A549 (cell line): ENCODE measurements at regions not wholly inside any gene's neighbourhood (a gene's known extent, or its start where the extent isn't known, plus 50 kb on each side); places are given as distances from the start of the nearest gene placed in this dataset.
"Not testable (repeated sequence)": the region's sequence is repeated elsewhere in the genome, so short reads cannot be mapped to it uniquely, and the experiment has no call there.

Experiments used
- ATAC-seq, 2 experiments: fragments of 200-7000 bp in 1 of 2; fragments of >200 bp in 1 of 2; cut with Nextera tagmentation in 1 of 2; cut with Tn5 transposase in 1 of 2; 3 replicates each; pipeline versions ENCODE4 v1.8.0 to v1.9.1; 2018 to 2020; ENCODE audit warnings: mild to moderate bottlenecking in 1 of 2, moderate library complexity in 1 of 2
- CTCF ChIA-PET: fragments of 300-600 bp; sonication (Branson Sonifier 250); formaldehyde crosslinking; extraction: SDS; loops from one replicate; lab custom pipeline; 2021; ENCODE audit warnings: antibody characterized with exemption, inconsistent platforms; lab: Yijun Ruan, JAX
- POLR2A ChIA-PET: fragments of 350-600 bp; formaldehyde crosslinking; extraction: SDS; loops from one replicate; lab custom pipeline; 2021; ENCODE audit warnings: antibody characterized with exemption, inconsistent platforms; lab: Yijun Ruan, JAX
- DNase-seq, 2 experiments: peaks; one replicate each; pipeline versions ENCODE4 v3.0.0 to v3.0.0-alpha.2; 2011 to 2016; ENCODE audit warnings: low read depth in 1 of 2, low spot score in 1 of 2
- FAIRE-seq: peaks from 2 replicates; lab custom pipeline; 2011; peaks lifted over from hg19 to GRCh38; lab: Jason Lieb, UNC
- H3K27ac ChIP-seq, 2 experiments: fragments of >200 bp; sonication (Bioruptor Twin); formaldehyde crosslinking; 3 replicates each; pipeline ENCODE4 v1.5.1; 2016 to 2017
- H3K4me1 ChIP-seq: fragments of >200 bp; sonication (Bioruptor Twin); formaldehyde crosslinking; 3 replicates; pipeline ENCODE4 v1.6.1; 2016
- H3K4me2 ChIP-seq: fragments of >200 bp; sonication (Bioruptor Twin); formaldehyde crosslinking; 3 replicates; pipeline ENCODE4 v1.6.1; 2016
- H3K4me3 ChIP-seq: fragments of >200 bp; sonication (Bioruptor Twin); formaldehyde crosslinking; 3 replicates; pipeline ENCODE4 v1.5.1; 2016
- H3K9me3 ChIP-seq: fragments of >200 bp; sonication (Bioruptor Twin); formaldehyde crosslinking; 3 replicates; pipeline ENCODE4 v1.6.1; 2016
- BHLHE40 ChIP-seq: IDR thresholded peaks from 2 replicates; pipeline ENCODE4 v1.6.1; 2012; ENCODE audit warnings: low read depth, low read length, inconsistent platforms
- CBX2 ChIP-seq: fragments of 200-600 bp; sonication (generic); IDR thresholded peaks from 2 replicates; pipeline ENCODE4 v1.6.1; 2016; ENCODE audit warnings: low read depth, mild to moderate bottlenecking, borderline replicate concordance
- EHF ChIP-seq: fragments of 250-450 bp; sonication (Bioruptor Pico); IDR thresholded peaks from 2 replicates; pipeline ENCODE4 v1.5.0; 2020; ENCODE audit warnings: mild to moderate bottlenecking
- EHMT2 ChIP-seq: fragments of 200-600 bp; sonication (generic); IDR thresholded peaks from 2 replicates; pipeline ENCODE4 v1.6.1; 2016; ENCODE audit warnings: antibody characterized with exemption, low read depth, mild to moderate bottlenecking, moderate library complexity
- EP300 ChIP-seq, 2 experiments: fragments of >200 bp; sonication (Bioruptor Twin); formaldehyde crosslinking; IDR thresholded peaks; 2 replicates in 1 of 2; 3 replicates in 1 of 2; pipeline ENCODE4 v1.6.1; 2016 to 2017
- FOSB ChIP-seq: fragments of 250-450 bp; sonication (Bioruptor Pico); IDR thresholded peaks from 2 replicates; pipeline ENCODE4 v1.5.0; 2020; ENCODE audit warnings: mild to moderate bottlenecking, moderate library complexity
- FOXS1 ChIP-seq: fragments of 250-450 bp; sonication (Bioruptor Pico); IDR thresholded peaks from 2 replicates; pipeline ENCODE4 v1.5.0; 2020; ENCODE audit warnings: mild to moderate bottlenecking, moderate library complexity
- GATA3 ChIP-seq: IDR thresholded peaks from 2 replicates; pipeline ENCODE4 v1.6.1; 2012; ENCODE audit warnings: borderline replicate concordance
- KDM1A ChIP-seq: fragments of 200-600 bp; sonication (generic); IDR thresholded peaks from 2 replicates; pipeline ENCODE4 v1.6.1; 2016; ENCODE audit warnings: low read depth, mild to moderate bottlenecking
- MAFK ChIP-seq: fragments of 450-650 bp; IDR thresholded peaks from 2 replicates; pipeline ENCODE4 v1.6.1; 2014; ENCODE audit not compliant: partially characterized antibody
- NPAS2 ChIP-seq: fragments of 250-450 bp; sonication (Bioruptor Pico); IDR thresholded peaks from 2 replicates; pipeline ENCODE4 v1.8.0; 2022; ENCODE audit warnings: mild to moderate bottlenecking, moderate library complexity, borderline replicate concordance
- POLR2A ChIP-seq: IDR thresholded peaks from 2 replicates; pipeline ENCODE4 v1.6.1; 2012; ENCODE audit warnings: mild to moderate bottlenecking, low read length
- POLR2AphosphoS2 ChIP-seq: conservative IDR thresholded peaks from 2 replicates; pipeline ENCODE4 v1.6.1; 2012; ENCODE audit warnings: low read length, improper control_type of control experiment, inconsistent platforms
- RCOR1 ChIP-seq: fragments of 150-350 bp; IDR thresholded peaks from 2 replicates; pipeline ENCODE4 v1.6.1; 2014; ENCODE audit warnings: antibody characterized with exemption, low read length, low read depth
- RNF2 ChIP-seq: fragments of 200-600 bp; sonication (generic); IDR thresholded peaks from 2 replicates; pipeline ENCODE4 v1.6.1; 2016; ENCODE audit warnings: low read depth, mild to moderate bottlenecking, antibody characterized with exemption, moderate library complexity, borderline replicate concordance
- ZC3H11A ChIP-seq: fragments of 450-650 bp; IDR thresholded peaks from 2 replicates; pipeline ENCODE4 v1.6.1; 2014; ENCODE audit warnings: antibody characterized with exemption, mild to moderate bottlenecking
- ZFP36 ChIP-seq: fragments of 450-650 bp; IDR thresholded peaks from 2 replicates; pipeline ENCODE4 v1.6.1; 2014; ENCODE audit warnings: borderline replicate concordance; ENCODE audit not compliant: partially characterized antibody
- ZSCAN20 ChIP-seq: fragments of 250-450 bp; sonication (Bioruptor Pico); IDR thresholded peaks from 2 replicates; pipeline ENCODE4 v1.8.0; 2022; ENCODE audit warnings: mild to moderate bottlenecking, moderate library complexity
- WGBS: methylation state at CpG from one replicate; pipeline ENCODE4 v1.1.6; 2017; ENCODE audit errors: missing lambda C conversion rate; 5-methylcytosine and 5-hydroxymethylcytosine counted together
- TF ChIP-seq, protein P1 (sequence below): fragments of 450-650 bp; IDR thresholded peaks from 2 replicates; pipeline ENCODE4 v1.6.1; 2014; ENCODE audit warnings: antibody characterized with exemption
- TF ChIP-seq, protein P2 (sequence below): fragments of 250-450 bp; sonication (Bioruptor Pico); IDR thresholded peaks from 2 replicates; pipeline ENCODE4 v1.5.0; 2021; ENCODE audit warnings: mild to moderate bottlenecking, moderate library complexity, borderline replicate concordance
- TF ChIP-seq, protein P3 (sequence below): fragments of 150-350 bp; IDR thresholded peaks from 2 replicates; pipeline ENCODE4 v1.6.1; 2014; ENCODE audit warnings: low read depth, mild to moderate bottlenecking, low read length
- TF ChIP-seq, protein P4 (sequence below): IDR thresholded peaks from 2 replicates; pipeline ENCODE4 v1.6.1; 2012

DNA sequence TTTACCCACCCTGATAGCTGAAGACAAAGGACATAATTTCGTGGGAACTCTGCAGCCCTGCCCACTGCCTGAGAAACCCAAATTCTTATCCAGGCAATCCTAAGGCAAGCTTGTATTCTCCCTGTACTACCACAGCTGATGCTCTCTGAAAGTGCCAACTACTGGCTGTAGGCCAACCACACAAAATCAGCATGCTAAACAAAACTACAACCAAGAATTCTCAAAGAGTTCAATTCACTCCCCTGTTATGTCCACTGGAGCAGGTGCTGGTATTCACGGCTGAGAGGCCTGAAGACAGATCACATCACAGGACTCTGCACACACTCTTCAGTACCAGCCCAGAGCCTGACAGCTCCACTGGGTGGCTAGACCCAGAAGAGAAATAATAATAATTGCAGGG is 375.9 kb upstream of the NDST4 start:
- H3K27ac ChIP-seq, result no peak overlapping the region
- DNase-seq (no peak), FAIRE-seq (no peak), ATAC-seq (no peak)
- no peak overlapping the region for H3K4me2 ChIP-seq
- WGBS, result 0% methylated on average over 1 of the region's 2 CpGs
- H3K9me3 ChIP-seq, result no peaks in the 10 kb centered on the region
- POLR2A ChIA-PET, result no interaction called here
- no peak for TF ChIP-seq NPAS2 (CRISPR knock-in tag)
- no peak for TF ChIP-seq BHLHE40
- TF ChIP-seq, protein P1, sequence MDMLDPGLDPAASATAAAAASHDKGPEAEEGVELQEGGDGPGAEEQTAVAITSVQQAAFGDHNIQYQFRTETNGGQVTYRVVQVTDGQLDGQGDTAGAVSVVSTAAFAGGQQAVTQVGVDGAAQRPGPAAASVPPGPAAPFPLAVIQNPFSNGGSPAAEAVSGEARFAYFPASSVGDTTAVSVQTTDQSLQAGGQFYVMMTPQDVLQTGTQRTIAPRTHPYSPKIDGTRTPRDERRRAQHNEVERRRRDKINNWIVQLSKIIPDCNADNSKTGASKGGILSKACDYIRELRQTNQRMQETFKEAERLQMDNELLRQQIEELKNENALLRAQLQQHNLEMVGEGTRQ, result no peak
- TF ChIP-seq KDM1A, result no peak
- TF ChIP-seq EHF, result no peak
- TF ChIP-seq FOXS1 (CRISPR knock-in tag), result no peak
- TF ChIP-seq POLR2A, result no peak
- TF ChIP-seq CBX2, result no peak
- no peak for TF ChIP-seq POLR2AphosphoS2
- TF ChIP-seq, protein P2, sequence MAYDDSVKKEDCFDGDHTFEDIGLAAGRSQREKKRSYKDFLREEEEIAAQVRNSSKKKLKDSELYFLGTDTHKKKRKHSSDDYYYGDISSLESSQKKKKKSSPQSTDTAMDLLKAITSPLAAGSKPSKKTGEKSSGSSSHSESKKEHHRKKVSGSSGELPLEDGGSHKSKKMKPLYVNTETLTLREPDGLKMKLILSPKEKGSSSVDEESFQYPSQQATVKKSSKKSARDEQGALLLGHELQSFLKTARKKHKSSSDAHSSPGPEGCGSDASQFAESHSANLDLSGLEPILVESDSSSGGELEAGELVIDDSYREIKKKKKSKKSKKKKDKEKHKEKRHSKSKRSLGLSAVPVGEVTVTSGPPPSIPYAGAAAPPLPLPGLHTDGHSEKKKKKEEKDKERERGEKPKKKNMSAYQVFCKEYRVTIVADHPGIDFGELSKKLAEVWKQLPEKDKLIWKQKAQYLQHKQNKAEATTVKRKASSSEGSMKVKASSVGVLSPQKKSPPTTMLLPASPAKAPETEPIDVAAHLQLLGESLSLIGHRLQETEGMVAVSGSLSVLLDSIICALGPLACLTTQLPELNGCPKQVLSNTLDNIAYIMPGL (CRISPR knock-in tag), result no peak
- TF ChIP-seq ZFP36, result no peak
- no peak for TF ChIP-seq EP300 (IDR thresholded peaks at IDR 0.05)
- no peaks in the 10 kb centered on the region for H3K4me1 ChIP-seq
- no peak overlapping the region for H3K4me3 ChIP-seq
- CTCF ChIA-PET, result no interaction called here

DNA sequence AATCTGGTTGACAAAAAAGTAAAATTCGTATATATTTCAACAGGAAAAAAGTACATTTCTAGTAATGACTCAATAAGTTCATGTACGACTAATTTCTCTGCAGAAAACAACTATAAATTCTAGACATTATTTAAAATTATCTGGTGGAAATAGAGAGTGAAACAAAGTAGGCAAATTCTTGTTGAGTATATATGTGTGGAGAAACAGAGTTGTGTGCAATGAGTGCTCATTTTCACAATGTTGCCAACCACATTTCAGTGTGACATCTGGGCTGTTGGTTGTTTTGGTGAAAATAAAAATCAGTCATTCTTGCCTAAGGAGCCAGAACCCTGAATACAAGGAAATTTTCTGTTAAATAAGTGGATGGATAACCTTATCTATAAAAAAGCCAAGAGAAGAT is 372.0 kb upstream of the NDST4 start:
- Histone ChIP-seq H3K4me3 (no peak overlapping the region), H3K27ac (no peak overlapping the region), H3K4me1 (no peaks in the 10 kb centered on the region), H3K4me2 (no peak overlapping the region), H3K9me3 (no peaks in the 10 kb centered on the region)
- ChIA-PET CTCF (no interaction called here), POLR2A (no interaction called here)
- DNase-seq (no peak), ATAC-seq (no peak)
- WGBS, result 18% methylated on average over 2 of the region's 2 CpGs
- TF ChIP-seq, protein P2 (CRISPR knock-in tag), result no peak
- TF ChIP-seq, all 56 proteins: peak for 0
- no peak for FAIRE-seq

DNA sequence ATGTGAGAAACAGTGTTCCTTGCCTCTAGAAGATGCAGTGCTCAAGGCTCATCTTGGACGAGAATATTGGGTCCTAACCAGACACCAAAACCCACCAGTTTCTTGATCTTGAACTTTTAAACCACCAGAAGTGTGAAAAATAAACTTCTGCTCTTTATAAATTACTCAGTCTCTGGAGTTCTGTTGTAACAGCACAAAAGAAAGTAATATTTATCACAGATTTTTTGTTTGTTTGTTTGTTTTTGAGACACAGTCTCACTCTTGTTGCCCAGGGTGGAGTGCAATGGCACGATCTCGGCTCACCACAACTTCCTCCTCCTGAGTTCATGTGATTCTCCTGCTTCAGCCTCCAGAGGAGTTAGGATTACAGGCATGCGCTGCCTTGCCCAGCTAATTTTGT is 371.1 kb upstream of the NDST4 start:
- H3K4me1 ChIP-seq, result no peaks in the 10 kb centered on the region
- DNase-seq, result no peak
- H3K27ac ChIP-seq, result no peak overlapping the region
- TF ChIP-seq RCOR1, result no peak
- FAIRE-seq, result no peak
- POLR2A ChIA-PET, result no interaction called here
- CTCF ChIA-PET, result no interaction called here
- no peak overlapping the region for H3K4me2 ChIP-seq
- WGBS, result 12% methylated on average over 4 of the region's 4 CpGs
- no peak for ATAC-seq
- H3K9me3 ChIP-seq, result no peaks in the 10 kb centered on the region
- H3K4me3 ChIP-seq, result no peak overlapping the region

DNA sequence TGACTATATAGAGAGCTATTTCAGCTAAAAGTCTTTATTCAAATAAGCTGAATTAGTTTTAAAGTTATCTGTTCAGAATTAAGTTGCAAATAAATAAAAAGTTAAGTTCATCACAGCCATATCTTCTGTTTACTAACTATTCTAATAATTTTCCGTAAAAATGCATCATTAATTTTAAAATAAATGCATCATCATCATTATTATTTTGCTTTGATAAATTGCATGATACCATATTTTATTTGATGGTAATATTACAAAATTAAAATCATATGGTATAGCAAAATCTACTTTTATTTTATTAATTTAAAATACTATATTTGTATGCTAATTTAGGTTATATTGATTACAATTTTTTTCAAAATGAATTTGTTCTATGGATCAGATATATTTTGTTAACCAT is 357.3 kb upstream of the NDST4 start:
- FAIRE-seq (no peak), ATAC-seq (no peak), DNase-seq (no peak)
- ChIA-PET POLR2A (no interaction called here), CTCF (no interaction called here)
- Histone ChIP-seq H3K27ac (no peak overlapping the region), H3K9me3 (no peaks in the 10 kb centered on the region; the same call in 2 of the 3 replicates), H3K4me2 (no peak overlapping the region), H3K4me3 (no peak overlapping the region), H3K4me1 (no peaks in the 10 kb centered on the region)
- 0% methylated on average over 1 of the region's 1 CpG for WGBS
- no peak for TF ChIP-seq POLR2AphosphoS2
- TF ChIP-seq, protein P3, sequence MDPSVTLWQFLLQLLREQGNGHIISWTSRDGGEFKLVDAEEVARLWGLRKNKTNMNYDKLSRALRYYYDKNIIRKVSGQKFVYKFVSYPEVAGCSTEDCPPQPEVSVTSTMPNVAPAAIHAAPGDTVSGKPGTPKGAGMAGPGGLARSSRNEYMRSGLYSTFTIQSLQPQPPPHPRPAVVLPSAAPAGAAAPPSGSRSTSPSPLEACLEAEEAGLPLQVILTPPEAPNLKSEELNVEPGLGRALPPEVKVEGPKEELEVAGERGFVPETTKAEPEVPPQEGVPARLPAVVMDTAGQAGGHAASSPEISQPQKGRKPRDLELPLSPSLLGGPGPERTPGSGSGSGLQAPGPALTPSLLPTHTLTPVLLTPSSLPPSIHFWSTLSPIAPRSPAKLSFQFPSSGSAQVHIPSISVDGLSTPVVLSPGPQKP, result no peak
- TF ChIP-seq FOSB (CRISPR knock-in tag), result no peak
- TF ChIP-seq EHMT2, result no peak
- TF ChIP-seq, protein P4, sequence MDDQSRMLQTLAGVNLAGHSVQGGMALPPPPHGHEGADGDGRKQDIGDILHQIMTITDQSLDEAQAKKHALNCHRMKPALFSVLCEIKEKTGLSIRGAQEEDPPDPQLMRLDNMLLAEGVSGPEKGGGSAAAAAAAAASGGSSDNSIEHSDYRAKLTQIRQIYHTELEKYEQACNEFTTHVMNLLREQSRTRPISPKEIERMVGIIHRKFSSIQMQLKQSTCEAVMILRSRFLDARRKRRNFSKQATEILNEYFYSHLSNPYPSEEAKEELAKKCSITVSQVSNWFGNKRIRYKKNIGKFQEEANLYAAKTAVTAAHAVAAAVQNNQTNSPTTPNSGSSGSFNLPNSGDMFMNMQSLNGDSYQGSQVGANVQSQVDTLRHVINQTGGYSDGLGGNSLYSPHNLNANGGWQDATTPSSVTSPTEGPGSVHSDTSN, result no peak
- no peak for TF ChIP-seq MAFK
- TF ChIP-seq GATA3, result no peak
- no peak for TF ChIP-seq ZFP36
- TF ChIP-seq ZC3H11A, result no peak
- no peak for TF ChIP-seq RCOR1
- no peak for TF ChIP-seq ZSCAN20 (CRISPR knock-in tag)
- no peak for TF ChIP-seq RNF2

DNA sequence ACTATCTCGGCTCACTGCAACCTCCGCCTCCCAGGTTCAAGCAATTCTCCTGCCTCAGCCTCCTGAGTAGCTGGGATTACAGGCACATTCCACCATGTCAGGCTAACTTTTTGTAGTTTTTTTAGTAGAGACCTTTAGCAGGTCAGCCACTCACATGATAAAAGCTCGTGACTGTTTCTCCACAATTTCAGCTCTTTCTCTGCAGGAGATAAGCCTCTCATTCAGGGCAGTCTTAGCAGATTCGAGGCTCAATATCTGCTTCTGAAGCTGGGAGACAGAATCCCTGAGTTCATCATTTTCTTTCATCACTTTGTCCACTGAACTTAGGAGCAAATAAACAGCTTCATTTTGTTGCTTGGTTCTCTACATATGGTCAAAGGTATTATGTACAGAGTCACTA is 345.9 kb upstream of the NDST4 start:
- POLR2A ChIA-PET, H3K4me1 ChIP-seq, H3K4me3 ChIP-seq, CTCF ChIA-PET, H3K9me3 ChIP-seq, FAIRE-seq, H3K4me2 ChIP-seq, DNase-seq, H3K27ac ChIP-seq, ATAC-seq: not testable (repeated sequence)
- 28% methylated on average over 4 of the region's 4 CpGs for WGBS
